Mesodermal cell (in vitro differentiated cells): ENCODE measurements at regions not wholly inside any gene's neighbourhood (a gene's known extent, or its start where the extent isn't known, plus 50 kb on each side); places are given as distances from the start of the nearest gene placed in this dataset.

Experiments used
- H3K27ac ChIP-seq: 2 replicates; pipeline ENCODE4 v1.7.0; 2013; ENCODE audit warnings: mild to moderate bottlenecking, low read depth, low read length, moderate library complexity; ENCODE audit not compliant: severe bottlenecking
- H3K36me3 ChIP-seq: 2 replicates; pipeline ENCODE4 v1.7.1; 2013; ENCODE audit warnings: mild to moderate bottlenecking, low read length, moderate library complexity; ENCODE audit not compliant: control insufficient read depth, insufficient read depth
- H3K4me1 ChIP-seq: one replicate; pipeline ENCODE4 v1.7.1; 2013; ENCODE audit warnings: mild to moderate bottlenecking, low read length; ENCODE audit not compliant: insufficient read depth, control insufficient read depth, poor library complexity, severe bottlenecking
- H3K4me3 ChIP-seq: 2 replicates; pipeline ENCODE4 v1.7.0; 2013; ENCODE audit warnings: low read length, control low read depth, mild to moderate bottlenecking; ENCODE audit not compliant: insufficient read depth, poor library complexity, severe bottlenecking; ENCODE audit errors: extremely low read depth
- H3K9me3 ChIP-seq: 2 replicates; pipeline ENCODE4 v1.7.1; 2013; ENCODE audit warnings: mild to moderate bottlenecking, low read length, moderate library complexity; ENCODE audit not compliant: control insufficient read depth
- WGBS, 2 experiments: methylation state at CpG; one replicate each; pipeline ENCODE4 v1.1.5; 2013; ENCODE audit warnings: missing lambda C conversion rate in 2 of 2; ENCODE audit not compliant: insufficient coverage in 2 of 2; 5-methylcytosine and 5-hydroxymethylcytosine counted together

GRCh38 chr12:59005193-59005955, 85.1 kb upstream of the LRIG3 start:
- H3K27ac ChIP-seq = no peak overlapping the region
- H3K9me3 ChIP-seq = no peaks in the 10 kb centered on the region
- no peaks in the 10 kb centered on the region for H3K36me3 ChIP-seq
- WGBS, 2 experiments = 90% methylated on average over 2 of the region's 4 CpGs; no CpG with 5 or more reads in 1 of the 2 experiments
- no peaks in the 10 kb centered on the region for H3K4me1 ChIP-seq
- no peak overlapping the region for H3K4me3 ChIP-seq

- no peaks in the 10 kb centered on the region for H3K36me3 ChIP-seq
- WGBS, 2 experiments = 80 to 100% methylated on average over 1 to 2 of the region's 2 CpGs
- no peaks in the 10 kb centered on the region for H3K9me3 ChIP-seq
- no peaks in the 10 kb centered on the region for H3K4me1 ChIP-seq
- no peak overlapping the region for H3K4me3 ChIP-seq
- H3K27ac ChIP-seq = no peak overlapping the region
Measured at GRCh38 chr12:59004456-59004855, 84.2 kb upstream of the LRIG3 start.

GRCh38 chr12:58995666-58996363, 75.5 kb upstream of the LRIG3 start:
- no peak overlapping the region for H3K4me3 ChIP-seq
- WGBS, 2 experiments = 93 to 100% methylated on average over 1 to 2 of the region's 3 CpGs

DNA sequence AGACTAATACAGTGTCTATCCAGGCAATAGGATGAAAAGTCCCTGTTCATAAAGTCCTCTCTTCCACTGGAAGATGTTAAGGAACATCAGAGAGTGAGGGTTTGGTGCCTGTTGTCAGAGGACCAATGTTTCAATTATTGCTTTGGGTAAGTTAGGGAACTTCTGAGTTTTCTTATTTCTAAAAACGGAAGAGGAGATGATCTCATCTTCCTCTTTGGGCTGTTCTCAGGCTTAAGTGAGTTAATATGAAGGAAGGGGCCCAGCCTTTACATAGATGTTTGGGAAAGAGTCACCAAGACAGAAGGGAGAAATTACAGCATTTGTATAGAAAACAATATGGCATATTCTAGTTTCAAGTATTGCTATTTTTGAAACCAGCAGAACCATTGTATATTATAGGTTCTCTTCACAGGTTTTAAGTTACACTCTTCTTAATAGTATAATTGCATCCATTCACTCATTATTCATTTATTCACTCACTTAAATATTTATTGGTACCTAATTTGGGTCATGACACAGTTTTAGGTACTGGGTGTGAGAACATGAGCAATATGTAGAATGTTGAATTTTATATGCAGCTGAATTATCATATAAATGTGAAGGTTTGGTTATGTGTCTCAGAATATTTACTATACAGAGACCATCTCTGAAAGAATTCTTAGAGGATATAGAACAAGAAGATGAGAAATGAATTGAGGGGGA, 68.5 kb upstream of the LRIG3 start:
- peaks cover 4% of the 10 kb centered on the region for H3K9me3 ChIP-seq
- no peak overlapping the region for H3K27ac ChIP-seq
- no peaks in the 10 kb centered on the region for H3K4me1 ChIP-seq
- H3K36me3 ChIP-seq = no peaks in the 10 kb centered on the region
- H3K4me3 ChIP-seq = no peak overlapping the region
- WGBS, 2 experiments = 100% methylated on average over 1 of the region's 1 CpG

More at GRCh38 chr12:58995666-58996363, 75.5 kb upstream of the LRIG3 start:
- H3K9me3 ChIP-seq = no peaks in the 10 kb centered on the region
- no peak overlapping the region for H3K27ac ChIP-seq
- H3K4me1 ChIP-seq = no peaks in the 10 kb centered on the region
- no peaks in the 10 kb centered on the region for H3K36me3 ChIP-seq

- WGBS, 2 experiments = 93 to 100% methylated on average over 2 of the region's 3 CpGs
- no peaks in the 10 kb centered on the region for H3K9me3 ChIP-seq
- no peaks in the 10 kb centered on the region for H3K4me1 ChIP-seq
- H3K4me3 ChIP-seq = no peak overlapping the region
- no peak overlapping the region for H3K27ac ChIP-seq
- no peaks in the 10 kb centered on the region for H3K36me3 ChIP-seq
Measured at GRCh38 chr12:58981961-58982360, 61.7 kb upstream of the LRIG3 start.

DNA sequence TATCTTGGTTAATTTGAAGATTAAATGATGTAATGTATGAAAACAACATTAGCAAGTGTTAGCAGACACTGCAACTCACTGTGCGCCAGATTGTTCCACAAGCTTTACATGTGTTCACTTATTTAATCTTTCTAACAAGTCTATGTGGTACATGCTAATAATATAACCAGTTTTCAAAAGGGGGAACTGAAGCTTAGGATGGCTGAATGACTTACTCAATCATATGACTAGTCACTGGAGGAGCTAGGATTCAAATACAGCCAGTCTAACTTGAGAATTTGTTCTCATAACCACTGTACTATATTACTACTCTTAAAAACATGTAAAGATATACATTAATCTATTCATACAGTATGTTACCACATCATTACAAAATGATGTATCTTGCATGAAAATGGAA, 60.5 kb upstream of the LRIG3 start:
- H3K9me3 ChIP-seq = no peaks in the 10 kb centered on the region
- no peaks in the 10 kb centered on the region for H3K36me3 ChIP-seq
- H3K27ac ChIP-seq = no peak overlapping the region
- no peak overlapping the region for H3K4me3 ChIP-seq
- no peaks in the 10 kb centered on the region for H3K4me1 ChIP-seq
- no CpG with 5 or more reads among the region's 1 CpG for WGBS, 2 experiments

DNA sequence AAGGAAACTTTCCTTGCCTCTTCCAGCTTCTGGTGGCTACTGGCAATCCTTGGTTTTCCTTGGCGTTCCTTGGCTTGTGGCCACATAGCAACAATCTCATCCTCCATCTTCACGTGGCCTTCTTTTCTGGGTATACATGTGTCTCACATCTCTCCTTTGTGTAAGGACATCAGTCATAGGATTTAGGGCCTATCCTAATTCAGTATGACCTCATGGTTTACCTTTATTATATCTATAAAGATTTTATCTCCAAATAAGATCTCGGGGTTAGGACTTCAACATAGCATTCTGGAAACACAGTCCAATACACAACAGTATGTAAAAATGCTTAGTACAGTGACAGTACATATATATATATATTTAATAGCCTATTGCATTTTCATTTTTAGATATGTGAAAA, 58.4 kb upstream of the LRIG3 start:
- whole genome bisulfite sequencing, 2 experiments = 90 to 100% methylated on average over 1 to 2 of the region's 3 CpGs
- Histone ChIP-seq H3K4me3 (no peak overlapping the region), H3K27ac (no peak overlapping the region), H3K9me3 (no peaks in the 10 kb centered on the region), H3K4me1 (no peaks in the 10 kb centered on the region), H3K36me3 (no peaks in the 10 kb centered on the region)

GRCh38 chr12:58977476-58977875, 57.2 kb upstream of the LRIG3 start:
- no peak overlapping the region for H3K27ac ChIP-seq
- no peaks in the 10 kb centered on the region for H3K4me1 ChIP-seq
- no peak overlapping the region for H3K4me3 ChIP-seq
- no CpG with 5 or more reads among the region's 4 CpGs for WGBS, 2 experiments
- H3K36me3 ChIP-seq = no peaks in the 10 kb centered on the region
- no peaks in the 10 kb centered on the region for H3K9me3 ChIP-seq

DNA sequence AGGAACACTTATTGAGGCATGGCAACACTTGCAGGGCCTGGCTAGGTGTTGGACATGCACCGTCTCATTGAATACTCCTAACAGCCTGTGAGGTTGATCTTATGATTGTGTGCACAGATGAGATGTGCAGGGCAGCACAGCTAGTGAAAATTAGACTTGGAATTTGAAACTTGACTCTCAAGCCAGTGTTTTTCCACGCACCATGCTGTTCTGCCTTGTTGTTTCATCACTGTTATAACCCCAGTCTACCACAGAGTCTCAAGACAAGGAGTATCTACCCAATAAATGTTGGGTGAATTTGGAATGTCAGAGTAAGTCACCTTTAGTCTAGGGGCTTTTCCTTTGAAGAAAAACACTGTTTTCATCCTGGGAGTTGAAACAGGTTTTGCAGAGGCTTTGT, 55.8 kb upstream of the LRIG3 start:
- Histone ChIP-seq H3K4me1 (no peaks in the 10 kb centered on the region), H3K9me3 (no peaks in the 10 kb centered on the region), H3K4me3 (no peak overlapping the region), H3K36me3 (no peaks in the 10 kb centered on the region), H3K27ac (no peak overlapping the region)
- 93 to 100% methylated on average over 1 of the region's 2 CpGs for WGBS, 2 experiments
